ENCODE measurements at regions not wholly inside any gene's neighbourhood (a gene's known extent, or its start where the extent isn't known, plus 50 kb on each side); places are given as distances from the start of the nearest gene placed in this dataset.
"Not testable (repeated sequence)": the region's sequence is repeated elsewhere in the genome, so short reads cannot be mapped to it uniquely, and the experiment has no call there.

GRCh38 chr7:20083781-20084180 is 133.4 kb downstream of the MACC1 start:
- Histone ChIP-seq H3K9me3 (ENCODE audit: control insufficient read depth, low read depth, low read length) (no peaks in the 10 kb centered on the region), H3K9ac (ENCODE audit: low read length) (no peak overlapping the region), H3K27ac (ENCODE audit: low read length) (no peak overlapping the region), H3K36me3 (ENCODE audit: control insufficient read depth, low read depth, low read length) (no peaks in the 10 kb centered on the region), H3K4me3 (ENCODE audit: low read length) (no peak overlapping the region), H3K4me1 (ENCODE audit: control insufficient read depth, low read depth, low read length) (peaks cover 5% of the 10 kb centered on the region), H3K27me3 (ENCODE audit: control insufficient read depth, insufficient read depth, low read length) (no peaks in the 10 kb centered on the region)

- no peaks in the 10 kb centered on the region for H3K9me3 ChIP-seq (ENCODE audit: control insufficient read depth, low read depth, low read length)
- no peaks in the 10 kb centered on the region for H3K27me3 ChIP-seq (ENCODE audit: control insufficient read depth, insufficient read depth, low read length)
- peaks cover 12% of the 10 kb centered on the region for H3K4me1 ChIP-seq (ENCODE audit: control insufficient read depth, low read depth, low read length)
- no peak overlapping the region for H3K27ac ChIP-seq (ENCODE audit: low read length)
- no peak overlapping the region for H3K9ac ChIP-seq (ENCODE audit: low read length)
- no peaks in the 10 kb centered on the region for H3K36me3 ChIP-seq (ENCODE audit: control insufficient read depth, low read depth, low read length)
- no peak overlapping the region for H3K4me3 ChIP-seq (ENCODE audit: low read length)
Observed at GRCh38 chr7:20079080-20079479, 138.1 kb downstream of the MACC1 start.

GRCh38 chr7:20076835-20077234 is 140.3 kb downstream of the MACC1 start:
- Histone ChIP-seq H3K9ac (ENCODE audit: low read length) (no peak overlapping the region), H3K4me3 (ENCODE audit: low read length) (no peak overlapping the region), H3K36me3 (ENCODE audit: control insufficient read depth, low read depth, low read length) (no peaks in the 10 kb centered on the region), H3K27ac (ENCODE audit: low read length) (no peak overlapping the region), H3K9me3 (ENCODE audit: control insufficient read depth, low read depth, low read length) (no peaks in the 10 kb centered on the region), H3K27me3 (ENCODE audit: control insufficient read depth, insufficient read depth, low read length) (no peaks in the 10 kb centered on the region), H3K4me1 (ENCODE audit: control insufficient read depth, low read depth, low read length) (peaks cover 12% of the 10 kb centered on the region)

- no peaks in the 10 kb centered on the region for H3K36me3 ChIP-seq (ENCODE audit: control insufficient read depth, low read depth, low read length)
- H3K4me1 ChIP-seq (ENCODE audit: control insufficient read depth, low read depth, low read length) = peaks cover 12% of the 10 kb centered on the region
- H3K27me3 ChIP-seq (ENCODE audit: control insufficient read depth, insufficient read depth, low read length) = no peaks in the 10 kb centered on the region
- no peak overlapping the region for H3K9ac ChIP-seq (ENCODE audit: low read length)
- H3K27ac ChIP-seq (ENCODE audit: low read length) = no peak overlapping the region
- no peak overlapping the region for H3K4me3 ChIP-seq (ENCODE audit: low read length)
- H3K9me3 ChIP-seq (ENCODE audit: control insufficient read depth, low read depth, low read length) = no peaks in the 10 kb centered on the region
Observed at GRCh38 chr7:20075992-20076820, 141.0 kb downstream of the MACC1 start.

- Histone ChIP-seq H3K9me3 (ENCODE audit: control insufficient read depth, low read depth, low read length) (no peaks in the 10 kb centered on the region), H3K9ac (ENCODE audit: low read length) (no peak overlapping the region), H3K4me3 (ENCODE audit: low read length) (no peak overlapping the region), H3K36me3 (ENCODE audit: control insufficient read depth, low read depth, low read length) (no peaks in the 10 kb centered on the region), H3K27me3 (ENCODE audit: control insufficient read depth, insufficient read depth, low read length) (no peaks in the 10 kb centered on the region), H3K4me1 (ENCODE audit: control insufficient read depth, low read depth, low read length) (peaks cover 12% of the 10 kb centered on the region), H3K27ac (ENCODE audit: low read length) (no peak overlapping the region)
Observed at GRCh38 chr7:20075440-20075839, 141.7 kb downstream of the MACC1 start.

- not testable (repeated sequence) for H3K27me3 ChIP-seq (ENCODE audit: control insufficient read depth, insufficient read depth, low read length); H3K36me3 ChIP-seq (ENCODE audit: control insufficient read depth, low read depth, low read length); H3K4me3 ChIP-seq (ENCODE audit: low read length); H3K27ac ChIP-seq (ENCODE audit: low read length); H3K9me3 ChIP-seq (ENCODE audit: control insufficient read depth, low read depth, low read length); H3K9ac ChIP-seq (ENCODE audit: low read length)
- H3K4me1 ChIP-seq (ENCODE audit: control insufficient read depth, low read depth, low read length) = peaks cover 11% of the 10 kb centered on the region
Observed at GRCh38 chr7:20068004-20068403, 149.2 kb downstream of the MACC1 start.

- no peak overlapping the region for H3K27ac ChIP-seq (ENCODE audit: low read length)
- no peaks in the 10 kb centered on the region for H3K27me3 ChIP-seq (ENCODE audit: control insufficient read depth, insufficient read depth, low read length)
- peaks cover 11% of the 10 kb centered on the region for H3K4me1 ChIP-seq (ENCODE audit: control insufficient read depth, low read depth, low read length)
- no peak overlapping the region for H3K4me3 ChIP-seq (ENCODE audit: low read length)
- H3K9me3 ChIP-seq (ENCODE audit: control insufficient read depth, low read depth, low read length) = peaks cover 6% of the 10 kb centered on the region
- H3K9ac ChIP-seq (ENCODE audit: low read length) = no peak overlapping the region
- no peaks in the 10 kb centered on the region for H3K36me3 ChIP-seq (ENCODE audit: control insufficient read depth, low read depth, low read length)
Observed at GRCh38 chr7:20064974-20065862, 152.0 kb downstream of the MACC1 start.

GRCh38 chr7:20064181-20064970 is 152.8 kb downstream of the MACC1 start:
- Histone ChIP-seq H3K27ac (ENCODE audit: low read length) (no peak overlapping the region), H3K4me1 (ENCODE audit: control insufficient read depth, low read depth, low read length) (peaks cover 11% of the 10 kb centered on the region), H3K4me3 (ENCODE audit: low read length) (no peak overlapping the region), H3K9me3 (ENCODE audit: control insufficient read depth, low read depth, low read length) (peaks cover 6% of the 10 kb centered on the region), H3K36me3 (ENCODE audit: control insufficient read depth, low read depth, low read length) (no peaks in the 10 kb centered on the region), H3K27me3 (ENCODE audit: control insufficient read depth, insufficient read depth, low read length) (no peaks in the 10 kb centered on the region), H3K9ac (ENCODE audit: low read length) (no peak overlapping the region)

GRCh38 chr7:20063644-20064043 is 153.5 kb downstream of the MACC1 start:
- peaks cover 6% of the 10 kb centered on the region for H3K9me3 ChIP-seq (ENCODE audit: control insufficient read depth, low read depth, low read length)
- H3K4me1 ChIP-seq (ENCODE audit: control insufficient read depth, low read depth, low read length) = peaks cover 11% of the 10 kb centered on the region
- H3K9ac ChIP-seq (ENCODE audit: low read length) = no peak overlapping the region
- H3K27me3 ChIP-seq (ENCODE audit: control insufficient read depth, insufficient read depth, low read length) = no peaks in the 10 kb centered on the region
- no peak overlapping the region for H3K27ac ChIP-seq (ENCODE audit: low read length)
- H3K4me3 ChIP-seq (ENCODE audit: low read length) = no peak overlapping the region
- H3K36me3 ChIP-seq (ENCODE audit: control insufficient read depth, low read depth, low read length) = no peaks in the 10 kb centered on the region

- Histone ChIP-seq H3K9me3 (ENCODE audit: control insufficient read depth, low read depth, low read length) (peaks cover 4% of the 10 kb centered on the region), H3K4me3 (ENCODE audit: low read length) (no peak overlapping the region), H3K27me3 (ENCODE audit: control insufficient read depth, insufficient read depth, low read length) (no peaks in the 10 kb centered on the region), H3K9ac (ENCODE audit: low read length) (no peak overlapping the region), H3K4me1 (ENCODE audit: control insufficient read depth, low read depth, low read length) (peaks cover 11% of the 10 kb centered on the region), H3K27ac (ENCODE audit: low read length) (no peak overlapping the region), H3K36me3 (ENCODE audit: control insufficient read depth, low read depth, low read length) (no peaks in the 10 kb centered on the region)
Observed at GRCh38 chr7:20062932-20063331, 154.3 kb downstream of the MACC1 start.

All from iPS-18a (cell line).